ENCODE measurements at regions not wholly inside any gene's neighbourhood (a gene's known extent, or its start where the extent isn't known, plus 50 kb on each side); places are given as distances from the start of the nearest gene placed in this dataset.
"Not testable (repeated sequence)": the region's sequence is repeated elsewhere in the genome, so short reads cannot be mapped to it uniquely, and the experiment has no call there.

DNA sequence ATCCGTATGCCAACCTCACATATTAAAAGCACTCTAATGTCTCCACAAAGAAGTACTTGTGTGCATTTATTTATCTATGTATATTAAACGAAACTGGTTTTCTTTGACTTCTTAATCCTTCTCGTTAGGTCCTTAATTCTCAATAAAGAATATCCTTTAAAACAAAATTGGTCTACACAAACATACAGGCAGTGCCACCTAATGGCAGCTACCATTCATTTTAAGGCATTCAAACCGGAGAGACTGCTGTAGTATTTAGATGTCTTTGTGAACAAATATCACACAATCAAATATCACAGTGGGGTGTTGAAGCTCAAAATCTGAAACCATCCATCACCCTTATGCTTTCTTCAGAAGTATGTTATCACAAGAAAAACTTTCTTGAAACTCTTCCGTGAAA, 96.6 kb upstream of the IRAK1BP1 start:
- Histone ChIP-seq H3K36me3 (no peaks in the 10 kb centered on the region), H3K27me3 (no peaks in the 10 kb centered on the region), H3K4me1 (no peaks in the 10 kb centered on the region), H3K9me3 (no peaks in the 10 kb centered on the region), H3K4me3 (no peak overlapping the region), H3K27ac (no peak overlapping the region)
- TF ChIP-seq POLR2A (IDR thresholded peaks at IDR 0.05) (no peak), EP300 (IDR thresholded peaks at IDR 0.05) (no peak), CTCF (IDR thresholded peaks at IDR 0.05) (no peak), POLR2AphosphoS5 (IDR thresholded peaks at IDR 0.05) (no peak)
- WGBS, result 77% methylated on average over 5 of the region's 5 CpGs
- DNase-seq (ENCODE audit: low spot score in 2 of 2), result no peak

GRCh38 chr6:78771586-78771985, 95.8 kb upstream of the IRAK1BP1 start:
- Histone ChIP-seq H3K27ac (no peak overlapping the region), H3K4me1 (no peaks in the 10 kb centered on the region), H3K9me3 (no peaks in the 10 kb centered on the region), H3K4me3 (no peak overlapping the region), H3K27me3 (no peaks in the 10 kb centered on the region), H3K36me3 (no peaks in the 10 kb centered on the region)
- TF ChIP-seq CTCF (IDR thresholded peaks at IDR 0.05), result no peak
- TF ChIP-seq EP300 (IDR thresholded peaks at IDR 0.05), result no peak
- TF ChIP-seq POLR2A (IDR thresholded peaks at IDR 0.05), result no peak
- TF ChIP-seq POLR2AphosphoS5 (IDR thresholded peaks at IDR 0.05), result no peak
- no peak for DNase-seq (ENCODE audit: low spot score in 2 of 2)

- H3K27ac ChIP-seq, result no peak overlapping the region
- no peaks in the 10 kb centered on the region for H3K27me3 ChIP-seq
- H3K9me3 ChIP-seq, result peaks cover 3% of the 10 kb centered on the region
- no peaks in the 10 kb centered on the region for H3K36me3 ChIP-seq
- no peak overlapping the region for H3K4me3 ChIP-seq
- 79% methylated on average over 3 of the region's 4 CpGs for WGBS
- no peaks in the 10 kb centered on the region for H3K4me1 ChIP-seq
- DNase-seq (ENCODE audit: low spot score in 2 of 2), result no peak
- no peak for TF ChIP-seq EP300 (IDR thresholded peaks at IDR 0.05)
- TF ChIP-seq POLR2A (IDR thresholded peaks at IDR 0.05), result no peak
- TF ChIP-seq CTCF (IDR thresholded peaks at IDR 0.05), result no peak
- TF ChIP-seq POLR2AphosphoS5 (IDR thresholded peaks at IDR 0.05), result no peak
Measured at GRCh38 chr6:78781001-78781400, 86.3 kb upstream of the IRAK1BP1 start.

- H3K4me3 ChIP-seq; H3K4me1 ChIP-seq; H3K36me3 ChIP-seq; H3K9me3 ChIP-seq; H3K27me3 ChIP-seq; H3K27ac ChIP-seq; DNase-seq (ENCODE audit: low spot score in 2 of 2): not testable (repeated sequence)
- 89% methylated on average over 6 of the region's 6 CpGs for WGBS
Measured at GRCh38 chr6:78783366-78783765, 84.0 kb upstream of the IRAK1BP1 start.

- H3K27ac ChIP-seq, result no peak overlapping the region
- TF ChIP-seq CTCF (IDR thresholded peaks at IDR 0.05), result no peak
- TF ChIP-seq POLR2AphosphoS5 (IDR thresholded peaks at IDR 0.05), result no peak
- no peak for TF ChIP-seq EP300 (IDR thresholded peaks at IDR 0.05)
- TF ChIP-seq POLR2A (IDR thresholded peaks at IDR 0.05), result no peak
- no peaks in the 10 kb centered on the region for H3K36me3 ChIP-seq
- H3K9me3 ChIP-seq, result peaks cover 6% of the 10 kb centered on the region
- H3K4me1 ChIP-seq, result no peaks in the 10 kb centered on the region
- DNase-seq (ENCODE audit: low spot score in 2 of 2), result no peak
- H3K27me3 ChIP-seq, result no peaks in the 10 kb centered on the region
- H3K4me3 ChIP-seq, result no peak overlapping the region
Measured at GRCh38 chr6:78797270-78797669, 70.1 kb upstream of the IRAK1BP1 start.

- peaks cover 6% of the 10 kb centered on the region for H3K9me3 ChIP-seq
Measured at GRCh38 chr6:78799682-78800081, 67.7 kb upstream of the IRAK1BP1 start.

DNA sequence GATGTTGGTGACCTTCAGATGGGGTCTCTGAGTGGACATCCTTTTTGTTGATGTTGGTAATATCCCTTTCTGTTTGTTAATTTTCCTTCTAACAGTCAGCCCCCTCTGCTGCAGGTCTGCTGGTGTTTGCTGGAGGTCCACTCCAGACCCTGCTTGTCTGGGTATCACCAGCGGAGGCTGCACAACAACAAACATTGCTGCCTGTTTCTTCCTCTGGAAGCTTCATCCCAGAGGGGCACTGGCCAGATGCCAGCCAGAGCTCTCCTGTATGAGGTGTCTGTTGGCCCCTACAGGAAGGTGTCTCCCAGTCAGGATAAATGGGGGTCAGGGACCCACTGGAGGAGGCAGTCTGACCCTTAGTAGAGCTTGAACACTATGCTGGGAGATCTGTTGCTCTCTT, 60.6 kb upstream of the IRAK1BP1 start:
- 100% methylated on average over 1 of the region's 1 CpG for WGBS
- not testable (repeated sequence) for DNase-seq (ENCODE audit: low spot score in 2 of 2); H3K27me3 ChIP-seq; H3K9me3 ChIP-seq; H3K36me3 ChIP-seq; H3K27ac ChIP-seq; H3K4me3 ChIP-seq; H3K4me1 ChIP-seq

More at GRCh38 chr6:78799682-78800081, 67.7 kb upstream of the IRAK1BP1 start:
- Histone ChIP-seq H3K27ac (no peak overlapping the region), H3K4me3 (no peak overlapping the region), H3K4me1 (no peaks in the 10 kb centered on the region), H3K36me3 (no peaks in the 10 kb centered on the region), H3K27me3 (no peaks in the 10 kb centered on the region)
- WGBS, result 92% methylated on average over 2 of the region's 2 CpGs
- DNase-seq (ENCODE audit: low spot score in 2 of 2), result no peak
- TF ChIP-seq CTCF (IDR thresholded peaks at IDR 0.05), result no peak
- TF ChIP-seq POLR2AphosphoS5 (IDR thresholded peaks at IDR 0.05), result no peak
- TF ChIP-seq EP300 (IDR thresholded peaks at IDR 0.05), result no peak
- TF ChIP-seq POLR2A (IDR thresholded peaks at IDR 0.05), result no peak

GRCh38 chr6:78807655-78808355, 59.5 kb upstream of the IRAK1BP1 start:
- H3K27me3 ChIP-seq; H3K36me3 ChIP-seq; DNase-seq (ENCODE audit: low spot score in 2 of 2); H3K9me3 ChIP-seq; H3K4me3 ChIP-seq; H3K27ac ChIP-seq; H3K4me1 ChIP-seq: not testable (repeated sequence)
- 94% methylated on average over 10 of the region's 10 CpGs for WGBS

All from suprapubic skin (tissue), 4 donors.